ENCODE measurements at regions not wholly inside any gene's neighbourhood (a gene's known extent, or its start where the extent isn't known, plus 50 kb on each side); places are given as distances from the start of the nearest gene placed in this dataset.

GRCh38 chr12:60123557-60123956, 527.7 kb downstream of the SLC16A7 start:
- no peak overlapping the region for H3K4me3 ChIP-seq (ENCODE audit: low read depth, low read length)
- TF ChIP-seq, protein P1, sequence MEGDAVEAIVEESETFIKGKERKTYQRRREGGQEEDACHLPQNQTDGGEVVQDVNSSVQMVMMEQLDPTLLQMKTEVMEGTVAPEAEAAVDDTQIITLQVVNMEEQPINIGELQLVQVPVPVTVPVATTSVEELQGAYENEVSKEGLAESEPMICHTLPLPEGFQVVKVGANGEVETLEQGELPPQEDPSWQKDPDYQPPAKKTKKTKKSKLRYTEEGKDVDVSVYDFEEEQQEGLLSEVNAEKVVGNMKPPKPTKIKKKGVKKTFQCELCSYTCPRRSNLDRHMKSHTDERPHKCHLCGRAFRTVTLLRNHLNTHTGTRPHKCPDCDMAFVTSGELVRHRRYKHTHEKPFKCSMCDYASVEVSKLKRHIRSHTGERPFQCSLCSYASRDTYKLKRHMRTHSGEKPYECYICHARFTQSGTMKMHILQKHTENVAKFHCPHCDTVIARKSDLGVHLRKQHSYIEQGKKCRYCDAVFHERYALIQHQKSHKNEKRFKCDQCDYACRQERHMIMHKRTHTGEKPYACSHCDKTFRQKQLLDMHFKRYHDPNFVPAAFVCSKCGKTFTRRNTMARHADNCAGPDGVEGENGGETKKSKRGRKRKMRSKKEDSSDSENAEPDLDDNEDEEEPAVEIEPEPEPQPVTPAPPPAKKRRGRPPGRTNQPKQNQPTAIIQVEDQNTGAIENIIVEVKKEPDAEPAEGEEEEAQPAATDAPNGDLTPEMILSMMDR (IDR thresholded peaks at IDR 0.05; ENCODE audit: borderline replicate concordance, insufficient read depth, low read depth, low read length) = no peak

DNA sequence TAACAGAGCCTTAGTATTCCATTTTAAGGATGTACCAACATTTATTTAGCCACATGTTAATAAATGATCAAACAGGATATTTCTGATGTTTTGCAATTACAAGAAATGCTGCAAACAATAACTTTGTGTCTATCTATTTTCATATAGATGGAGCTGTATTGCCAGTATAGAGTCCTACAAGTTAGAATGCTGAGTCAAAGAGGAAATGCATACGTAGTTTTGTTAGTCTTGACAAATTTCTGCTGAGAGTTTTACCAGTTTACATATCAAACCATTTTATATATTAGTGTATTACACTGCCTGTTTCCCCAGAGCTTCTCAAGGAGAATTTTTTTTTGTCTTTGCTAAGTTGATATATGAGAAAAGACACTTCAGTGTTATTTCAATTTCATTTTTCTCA, 541.7 kb downstream of the SLC16A7 start:
- TF ChIP-seq, protein P1 (IDR thresholded peaks at IDR 0.05; ENCODE audit: borderline replicate concordance, insufficient read depth, low read depth, low read length) = no peak
- H3K4me3 ChIP-seq (ENCODE audit: low read depth, low read length) = no peak overlapping the region

- TF ChIP-seq, protein P1 (IDR thresholded peaks at IDR 0.05; ENCODE audit: borderline replicate concordance, insufficient read depth, low read depth, low read length) = no peak
- no peak overlapping the region for H3K4me3 ChIP-seq (ENCODE audit: low read depth, low read length)
Measured at GRCh38 chr12:60138526-60138925, 542.7 kb downstream of the SLC16A7 start.

DNA sequence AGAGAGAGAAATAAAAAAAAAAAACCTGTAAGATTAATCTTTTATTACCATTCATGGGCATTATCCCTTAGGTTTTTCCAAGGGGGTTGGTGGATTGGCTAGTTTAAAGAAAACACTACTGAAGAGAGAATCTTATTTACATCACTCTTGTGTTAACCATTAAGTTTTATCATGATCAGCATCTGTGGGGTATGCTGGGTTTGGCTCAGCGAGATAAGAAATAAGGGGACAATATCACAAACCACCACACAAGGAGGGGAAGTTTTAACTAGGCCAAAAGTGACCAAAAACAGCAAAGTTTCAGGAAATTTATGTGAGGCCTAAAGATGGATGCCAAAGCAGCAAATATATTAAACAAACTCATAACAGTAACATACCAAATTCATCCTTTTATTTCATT, 548.6 kb downstream of the SLC16A7 start:
- TF ChIP-seq, protein P1 (IDR thresholded peaks at IDR 0.05; ENCODE audit: borderline replicate concordance, insufficient read depth, low read depth, low read length) = no peak
- H3K4me3 ChIP-seq (ENCODE audit: low read depth, low read length) = no peak overlapping the region

GRCh38 chr12:60148109-60148508, 552.3 kb downstream of the SLC16A7 start:
- TF ChIP-seq, protein P1 (IDR thresholded peaks at IDR 0.05; ENCODE audit: borderline replicate concordance, insufficient read depth, low read depth, low read length) = no peak
- no peak overlapping the region for H3K4me3 ChIP-seq (ENCODE audit: low read depth, low read length)

DNA sequence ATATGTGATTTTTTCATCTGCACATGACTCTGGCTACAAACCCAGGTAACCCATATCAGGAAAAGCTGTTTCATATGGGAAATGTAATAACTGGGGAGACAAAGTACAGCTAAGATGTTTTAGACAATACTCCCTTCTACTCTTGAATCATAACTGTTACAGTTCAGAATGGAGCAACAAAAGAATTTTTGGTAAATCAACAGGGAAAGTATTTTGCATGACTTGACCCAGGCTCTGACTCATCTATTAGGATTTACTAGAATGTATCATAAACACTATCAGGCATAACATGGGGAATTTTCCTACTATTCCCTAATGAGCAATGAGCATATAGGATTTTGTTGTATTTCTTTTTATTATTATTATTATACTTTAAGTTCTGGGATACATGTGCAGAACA, 553.0 kb downstream of the SLC16A7 start:
- H3K4me3 ChIP-seq (ENCODE audit: low read depth, low read length) = no peak overlapping the region
- TF ChIP-seq, protein P1 (IDR thresholded peaks at IDR 0.05; ENCODE audit: borderline replicate concordance, insufficient read depth, low read depth, low read length) = no peak

- no peak overlapping the region for H3K4me3 ChIP-seq (ENCODE audit: low read depth, low read length)
- TF ChIP-seq, protein P1 (IDR thresholded peaks at IDR 0.05; ENCODE audit: borderline replicate concordance, insufficient read depth, low read depth, low read length) = no peak
Measured at GRCh38 chr12:60152756-60153155, 556.9 kb downstream of the SLC16A7 start.

Measured in GM12875 (cell line).